ENCODE measurements at regions not wholly inside any gene's neighbourhood (a gene's known extent, or its start where the extent isn't known, plus 50 kb on each side); places are given as distances from the start of the nearest gene placed in this dataset.

GRCh38 chr2:215635788-215636139, 199.9 kb upstream of the FN1 start:
- Histone ChIP-seq H3F3A (ENCODE audit: low read depth) (no peaks in the 10 kb centered on the region), H4K20me1 (ENCODE audit: insufficient read depth, low read length, poor library complexity, severe bottlenecking) (no peaks in the 10 kb centered on the region), H3K36me3 (ENCODE audit: insufficient read depth, low read length) (no peaks in the 10 kb centered on the region), H3K79me2 (ENCODE audit: insufficient read depth, low read length) (no peaks in the 10 kb centered on the region), H3K27me3 (ENCODE audit: insufficient read depth, low read length, poor library complexity, severe bottlenecking) (no peaks in the 10 kb centered on the region), H3K4me3 (ENCODE audit: low read length, poor library complexity, severe bottlenecking) (no peak overlapping the region), H3K9me3 (ENCODE audit: insufficient read depth, low read depth, low read length) (0 out of 2 replicates have a peak, but pooled peaks cover 8% of the 10 kb centered on the region), H3K4me1 (ENCODE audit: insufficient read depth, low read length, poor library complexity, severe bottlenecking) (no peaks in the 10 kb centered on the region), H2AFZ (ENCODE audit: low read length) (no peak overlapping the region), H3K9me2 (replicated peaks; ENCODE audit: low read depth, low read length) (no peaks in the 10 kb centered on the region), H3K9ac (ENCODE audit: low read depth, low read length, poor library complexity, severe bottlenecking) (no peak overlapping the region), H3K4me2 (ENCODE audit: low read depth, low read length, poor library complexity, severe bottlenecking) (no peak overlapping the region)
- TF ChIP-seq EZH2phosphoT487 (IDR thresholded peaks at IDR 0.05; ENCODE audit: borderline replicate concordance), result no peak
- TF ChIP-seq CTCF (conservative IDR thresholded peaks at IDR 0.05; ENCODE audit: low read length), result no peak

- H2AFZ ChIP-seq (ENCODE audit: low read length), result no peak overlapping the region
- no peaks in the 10 kb centered on the region for H3K79me2 ChIP-seq (ENCODE audit: insufficient read depth, low read length)
- 0 out of 2 replicates have a peak, but pooled peaks cover 8% of the 10 kb centered on the region for H3K9me3 ChIP-seq (ENCODE audit: insufficient read depth, low read depth, low read length)
- no peaks in the 10 kb centered on the region for H3K27me3 ChIP-seq (ENCODE audit: insufficient read depth, low read length, poor library complexity, severe bottlenecking)
- no peaks in the 10 kb centered on the region for H3K4me1 ChIP-seq (ENCODE audit: insufficient read depth, low read length, poor library complexity, severe bottlenecking)
- no peak for TF ChIP-seq EZH2phosphoT487 (IDR thresholded peaks at IDR 0.05; ENCODE audit: borderline replicate concordance)
- no peak for TF ChIP-seq CTCF (conservative IDR thresholded peaks at IDR 0.05; ENCODE audit: low read length)
- H3K9me2 ChIP-seq (replicated peaks; ENCODE audit: low read depth, low read length), result no peaks in the 10 kb centered on the region
- H3K36me3 ChIP-seq (ENCODE audit: insufficient read depth, low read length), result no peaks in the 10 kb centered on the region
- H3K4me3 ChIP-seq (ENCODE audit: low read length, poor library complexity, severe bottlenecking), result no peak overlapping the region
- H4K20me1 ChIP-seq (ENCODE audit: insufficient read depth, low read length, poor library complexity, severe bottlenecking), result no peaks in the 10 kb centered on the region
- no peak overlapping the region for H3K4me2 ChIP-seq (ENCODE audit: low read depth, low read length, poor library complexity, severe bottlenecking)
- no peaks in the 10 kb centered on the region for H3F3A ChIP-seq (ENCODE audit: low read depth)
- H3K9ac ChIP-seq (ENCODE audit: low read depth, low read length, poor library complexity, severe bottlenecking), result no peak overlapping the region
These were observed 199.4 kb upstream of the FN1 start for GRCh38 chr2:215635071-215635787.

GRCh38 chr2:215633360-215633759, 197.5 kb upstream of the FN1 start:
- TF ChIP-seq CTCF (conservative IDR thresholded peaks at IDR 0.05; ENCODE audit: low read length) (no peak), EZH2phosphoT487 (IDR thresholded peaks at IDR 0.05; ENCODE audit: borderline replicate concordance) (no peak)
- H3K36me3 ChIP-seq (ENCODE audit: insufficient read depth, low read length), result no peaks in the 10 kb centered on the region

More at GRCh38 chr2:215633360-215633759, 197.5 kb upstream of the FN1 start:
- H3K9ac ChIP-seq (ENCODE audit: low read depth, low read length, poor library complexity, severe bottlenecking), result no peak overlapping the region
- H3K27me3 ChIP-seq (ENCODE audit: insufficient read depth, low read length, poor library complexity, severe bottlenecking), result no peaks in the 10 kb centered on the region
- H3K4me1 ChIP-seq (ENCODE audit: insufficient read depth, low read length, poor library complexity, severe bottlenecking), result no peaks in the 10 kb centered on the region
- no peak overlapping the region for H2AFZ ChIP-seq (ENCODE audit: low read length)
- H3K4me3 ChIP-seq (ENCODE audit: low read length, poor library complexity, severe bottlenecking), result no peak overlapping the region
- no peak overlapping the region for H3K4me2 ChIP-seq (ENCODE audit: low read depth, low read length, poor library complexity, severe bottlenecking)
- H3F3A ChIP-seq (ENCODE audit: low read depth), result no peaks in the 10 kb centered on the region
- no peaks in the 10 kb centered on the region for H3K9me2 ChIP-seq (replicated peaks; ENCODE audit: low read depth, low read length)
- H4K20me1 ChIP-seq (ENCODE audit: insufficient read depth, low read length, poor library complexity, severe bottlenecking), result no peaks in the 10 kb centered on the region
- 0 out of 2 replicates have a peak, but pooled peaks cover 8% of the 10 kb centered on the region for H3K9me3 ChIP-seq (ENCODE audit: insufficient read depth, low read depth, low read length)
- no peaks in the 10 kb centered on the region for H3K79me2 ChIP-seq (ENCODE audit: insufficient read depth, low read length)
